ENCODE measurements at regions not wholly inside any gene's neighbourhood (a gene's known extent, or its start where the extent isn't known, plus 50 kb on each side); places are given as distances from the start of the nearest gene placed in this dataset.
"Not testable (repeated sequence)": the region's sequence is repeated elsewhere in the genome, so short reads cannot be mapped to it uniquely, and the experiment has no call there.

GRCh38 chr7:149697767-149698166 lies 75.6 kb downstream of the ZNF467 start:
- not testable (repeated sequence) for H3K27ac ChIP-seq (ENCODE audit: low read depth, low read length); H3K4me3 ChIP-seq (ENCODE audit: low read depth, low read length); DNase-seq (ENCODE audit: low read depth in 4 of 6, low spot score in 6 of 6); H3K4me1 ChIP-seq (ENCODE audit: control insufficient read depth, insufficient read depth, low read length); H3K9me3 ChIP-seq (ENCODE audit: control insufficient read depth, insufficient read depth, low read length); H3K36me3 ChIP-seq (ENCODE audit: control insufficient read depth, insufficient read depth, low read length); H3K27me3 ChIP-seq (ENCODE audit: control insufficient read depth, insufficient read depth, low read length)
- WGBS (ENCODE audit: insufficient coverage), result no CpG with 5 or more reads among the region's 5 CpGs

- Histone ChIP-seq H3K9me3 (ENCODE audit: control insufficient read depth, insufficient read depth, low read length) (peaks cover 2% of the 10 kb centered on the region), H3K36me3 (ENCODE audit: control insufficient read depth, insufficient read depth, low read length) (no peaks in the 10 kb centered on the region), H3K27me3 (ENCODE audit: control insufficient read depth, insufficient read depth, low read length) (peaks cover 15% of the 10 kb centered on the region), H3K27ac (ENCODE audit: low read depth, low read length) (no peak overlapping the region), H3K4me1 (ENCODE audit: control insufficient read depth, insufficient read depth, low read length) (peaks cover 5% of the 10 kb centered on the region), H3K4me3 (ENCODE audit: low read depth, low read length) (no peak overlapping the region)
- 78% methylated on average over 3 of the region's 3 CpGs for WGBS (ENCODE audit: insufficient coverage)
- DNase-seq (ENCODE audit: low read depth in 4 of 6, low spot score in 6 of 6), result no peak
Observed at GRCh38 chr7:149696280-149696679, 77.1 kb downstream of the ZNF467 start.

- H3K27ac ChIP-seq (ENCODE audit: low read depth, low read length), result no peak overlapping the region
- H3K9me3 ChIP-seq (ENCODE audit: control insufficient read depth, insufficient read depth, low read length), result no peaks in the 10 kb centered on the region
- H3K36me3 ChIP-seq (ENCODE audit: control insufficient read depth, insufficient read depth, low read length), result no peaks in the 10 kb centered on the region
- WGBS (ENCODE audit: insufficient coverage), result 4% methylated on average over 43 of the region's 43 CpGs
- peaks cover 20% of the 10 kb centered on the region for H3K27me3 ChIP-seq (ENCODE audit: control insufficient read depth, insufficient read depth, low read length)
- peaks cover 5% of the 10 kb centered on the region for H3K4me1 ChIP-seq (ENCODE audit: control insufficient read depth, insufficient read depth, low read length)
- peak in 1 of 6 donors; percentile 8 for DNase-seq (ENCODE audit: low read depth in 4 of 6, low spot score in 6 of 6)
- no peak overlapping the region for H3K4me3 ChIP-seq (ENCODE audit: low read depth, low read length)
Observed at GRCh38 chr7:149692557-149692982, 80.8 kb downstream of the ZNF467 start.

GRCh38 chr7:149692056-149692455 lies 81.3 kb downstream of the ZNF467 start:
- H3K36me3 ChIP-seq (ENCODE audit: control insufficient read depth, insufficient read depth, low read length), result no peaks in the 10 kb centered on the region
- H3K27me3 ChIP-seq (ENCODE audit: control insufficient read depth, insufficient read depth, low read length), result peaks cover 20% of the 10 kb centered on the region
- WGBS (ENCODE audit: insufficient coverage), result 100% methylated on average over 5 of the region's 9 CpGs
- no peak overlapping the region for H3K27ac ChIP-seq (ENCODE audit: low read depth, low read length)
- DNase-seq (ENCODE audit: low read depth in 4 of 6, low spot score in 6 of 6), result no peak
- peaks cover 5% of the 10 kb centered on the region for H3K4me1 ChIP-seq (ENCODE audit: control insufficient read depth, insufficient read depth, low read length)
- no peak overlapping the region for H3K4me3 ChIP-seq (ENCODE audit: low read depth, low read length)
- H3K9me3 ChIP-seq (ENCODE audit: control insufficient read depth, insufficient read depth, low read length), result no peaks in the 10 kb centered on the region

- Histone ChIP-seq H3K9me3 (ENCODE audit: control insufficient read depth, insufficient read depth, low read length) (no peaks in the 10 kb centered on the region), H3K4me1 (ENCODE audit: control insufficient read depth, insufficient read depth, low read length) (peaks cover 5% of the 10 kb centered on the region), H3K4me3 (ENCODE audit: low read depth, low read length) (no peak overlapping the region), H3K36me3 (ENCODE audit: control insufficient read depth, insufficient read depth, low read length) (no peaks in the 10 kb centered on the region), H3K27me3 (ENCODE audit: control insufficient read depth, insufficient read depth, low read length) (peaks cover 20% of the 10 kb centered on the region), H3K27ac (ENCODE audit: low read depth, low read length) (no peak overlapping the region)
- WGBS (ENCODE audit: insufficient coverage), result 45% methylated on average over 17 of the region's 22 CpGs
- peak in 1 of 6 donors; percentile 9 for DNase-seq (ENCODE audit: low read depth in 4 of 6, low spot score in 6 of 6)
Observed at GRCh38 chr7:149690688-149691446, 82.5 kb downstream of the ZNF467 start.

- peaks cover 18% of the 10 kb centered on the region for H3K27me3 ChIP-seq (ENCODE audit: control insufficient read depth, insufficient read depth, low read length)
- no peak overlapping the region for H3K27ac ChIP-seq (ENCODE audit: low read depth, low read length)
- peaks cover 5% of the 10 kb centered on the region for H3K4me1 ChIP-seq (ENCODE audit: control insufficient read depth, insufficient read depth, low read length)
- H3K4me3 ChIP-seq (ENCODE audit: low read depth, low read length), result no peak overlapping the region
- 79% methylated on average over 2 of the region's 5 CpGs for WGBS (ENCODE audit: insufficient coverage)
- H3K36me3 ChIP-seq (ENCODE audit: control insufficient read depth, insufficient read depth, low read length), result no peaks in the 10 kb centered on the region
- H3K9me3 ChIP-seq (ENCODE audit: control insufficient read depth, insufficient read depth, low read length), result no peaks in the 10 kb centered on the region
- DNase-seq (ENCODE audit: low read depth in 4 of 6, low spot score in 6 of 6), result peak in 2 of 6 donors; percentile 27 to 70
Observed at GRCh38 chr7:149689291-149689721, 84.1 kb downstream of the ZNF467 start.

GRCh38 chr7:149688836-149689235 lies 84.6 kb downstream of the ZNF467 start:
- WGBS (ENCODE audit: insufficient coverage), result 93% methylated on average over 3 of the region's 3 CpGs
- no peak for DNase-seq (ENCODE audit: low read depth in 4 of 6, low spot score in 6 of 6)
- Histone ChIP-seq H3K27ac (ENCODE audit: low read depth, low read length) (no peak overlapping the region), H3K4me3 (ENCODE audit: low read depth, low read length) (no peak overlapping the region), H3K9me3 (ENCODE audit: control insufficient read depth, insufficient read depth, low read length) (no peaks in the 10 kb centered on the region), H3K36me3 (ENCODE audit: control insufficient read depth, insufficient read depth, low read length) (no peaks in the 10 kb centered on the region), H3K4me1 (ENCODE audit: control insufficient read depth, insufficient read depth, low read length) (peaks cover 5% of the 10 kb centered on the region), H3K27me3 (ENCODE audit: control insufficient read depth, insufficient read depth, low read length) (peaks cover 18% of the 10 kb centered on the region)

GRCh38 chr7:149687820-149688219 lies 85.6 kb downstream of the ZNF467 start:
- 100% methylated on average over 2 of the region's 7 CpGs for WGBS (ENCODE audit: insufficient coverage)
- DNase-seq (ENCODE audit: low read depth in 4 of 6, low spot score in 6 of 6); H3K4me3 ChIP-seq (ENCODE audit: low read depth, low read length); H3K27ac ChIP-seq (ENCODE audit: low read depth, low read length); H3K36me3 ChIP-seq (ENCODE audit: control insufficient read depth, insufficient read depth, low read length); H3K9me3 ChIP-seq (ENCODE audit: control insufficient read depth, insufficient read depth, low read length); H3K4me1 ChIP-seq (ENCODE audit: control insufficient read depth, insufficient read depth, low read length): not testable (repeated sequence)
- peaks cover 14% of the 10 kb centered on the region for H3K27me3 ChIP-seq (ENCODE audit: control insufficient read depth, insufficient read depth, low read length)

GRCh38 chr7:149686449-149686848 lies 86.9 kb downstream of the ZNF467 start:
- no peak for DNase-seq (ENCODE audit: low read depth in 4 of 6, low spot score in 6 of 6)
- no peak overlapping the region for H3K27ac ChIP-seq (ENCODE audit: low read depth, low read length)
- 48% methylated on average over 3 of the region's 4 CpGs for WGBS (ENCODE audit: insufficient coverage)

GRCh38 chr7:149686011-149686410 lies 87.4 kb downstream of the ZNF467 start:
- 83% methylated on average over 3 of the region's 3 CpGs for WGBS (ENCODE audit: insufficient coverage)
- H3K36me3 ChIP-seq (ENCODE audit: control insufficient read depth, insufficient read depth, low read length), result no peaks in the 10 kb centered on the region
- no peaks in the 10 kb centered on the region for H3K4me1 ChIP-seq (ENCODE audit: control insufficient read depth, insufficient read depth, low read length)
- no peak overlapping the region for H3K4me3 ChIP-seq (ENCODE audit: low read depth, low read length)
- no peaks in the 10 kb centered on the region for H3K9me3 ChIP-seq (ENCODE audit: control insufficient read depth, insufficient read depth, low read length)
- no peak overlapping the region for H3K27ac ChIP-seq (ENCODE audit: low read depth, low read length)
- H3K27me3 ChIP-seq (ENCODE audit: control insufficient read depth, insufficient read depth, low read length), result peaks cover 5% of the 10 kb centered on the region
- DNase-seq (ENCODE audit: low read depth in 4 of 6, low spot score in 6 of 6), result no peak

More at GRCh38 chr7:149686449-149686848, 86.9 kb downstream of the ZNF467 start:
- Histone ChIP-seq H3K9me3 (ENCODE audit: control insufficient read depth, insufficient read depth, low read length) (no peaks in the 10 kb centered on the region), H3K36me3 (ENCODE audit: control insufficient read depth, insufficient read depth, low read length) (no peaks in the 10 kb centered on the region), H3K4me1 (ENCODE audit: control insufficient read depth, insufficient read depth, low read length) (no peaks in the 10 kb centered on the region), H3K27me3 (ENCODE audit: control insufficient read depth, insufficient read depth, low read length) (peaks cover 5% of the 10 kb centered on the region), H3K4me3 (ENCODE audit: low read depth, low read length) (no peak overlapping the region)

Measured in spinal cord (tissue), 9 donors.